Activated CD4-positive, alpha-beta T cell treated with anti-CD3 and anti-CD28 coated beads, Interleukin-2, amount 10 ng/mL, durations not matched to agents 7 days and 5 days (primary cell): ENCODE measurements at regions not wholly inside any gene's neighbourhood (a gene's known extent, or its start where the extent isn't known, plus 50 kb on each side); places are given as distances from the start of the nearest gene placed in this dataset.

Experiments used
- CTCF ChIA-PET: fragments of 350-600 bp; sonication (Branson Sonifier 250); formaldehyde crosslinking; loops from one replicate; lab custom pipeline; 2021; ENCODE audit warnings: antibody characterized with exemption; lab: Charles Lee
- POLR2A ChIA-PET: fragments of 350-600 bp; sonication (Branson Sonifier 250); formaldehyde crosslinking; loops from one replicate; lab custom pipeline; 2021; ENCODE audit warnings: antibody characterized with exemption; lab: Charles Lee
- DNase-seq: peaks from one replicate; pipeline ENCODE4 v3.0.0-alpha.2; 2020
- H3K27ac Mint-ChIP-seq: one replicate; pipeline ENCODE4 v1.8.0; 2021; ENCODE audit warnings: mild to moderate bottlenecking, moderate library complexity, mixed read lengths
- H3K27me3 Mint-ChIP-seq: one replicate; pipeline ENCODE4 v1.8.0; 2021; ENCODE audit warnings: mixed read lengths
- H3K36me3 Mint-ChIP-seq: one replicate; pipeline ENCODE4 v1.8.0; 2021; ENCODE audit warnings: low read depth, mixed read lengths
- H3K4me1 Mint-ChIP-seq: one replicate; pipeline ENCODE4 v1.8.0; 2021; ENCODE audit warnings: mixed read lengths
- H3K4me3 Mint-ChIP-seq: one replicate; pipeline ENCODE4 v1.8.0; 2021; ENCODE audit warnings: mild to moderate bottlenecking, moderate library complexity, mixed read lengths
- H3K9me3 Mint-ChIP-seq: one replicate; pipeline ENCODE4 v1.8.0; 2021; ENCODE audit warnings: mixed read lengths

GRCh38 chr9:107612136-107612535, 122.6 kb upstream of the KLF4 start:
- ChIA-PET POLR2A (no interaction called here), CTCF (no interaction called here)
- H3K36me3 Mint-ChIP-seq, result no peaks in the 10 kb centered on the region
- no peak overlapping the region for H3K27ac Mint-ChIP-seq
- H3K4me3 Mint-ChIP-seq, result no peak overlapping the region
- H3K4me1 Mint-ChIP-seq, result no peaks in the 10 kb centered on the region
- H3K9me3 Mint-ChIP-seq, result no peaks in the 10 kb centered on the region
- no peak for DNase-seq
- H3K27me3 Mint-ChIP-seq, result no peaks in the 10 kb centered on the region

DNA sequence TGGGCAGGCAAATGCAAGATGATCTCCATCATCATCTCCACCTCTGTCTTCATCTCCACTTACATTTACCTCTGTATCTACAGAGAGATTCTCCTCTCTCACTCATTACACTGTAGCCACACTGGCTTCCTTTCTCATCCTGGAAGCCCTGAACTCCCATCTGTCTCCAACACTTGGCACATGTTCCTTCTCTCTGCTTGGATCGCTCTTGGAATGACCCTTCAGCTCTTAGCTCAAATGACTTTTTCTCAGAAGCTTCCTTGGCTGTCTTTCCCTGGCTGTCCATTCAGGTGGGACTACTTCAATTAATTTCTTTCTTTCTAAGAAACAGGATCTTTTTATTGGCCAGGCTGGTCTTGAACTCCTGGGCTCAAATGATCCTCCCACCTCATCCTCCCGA, 120.0 kb upstream of the KLF4 start:
- DNase-seq, result no peak
- H3K4me1 Mint-ChIP-seq, result no peaks in the 10 kb centered on the region
- no peak overlapping the region for H3K27ac Mint-ChIP-seq
- ChIA-PET CTCF (no interaction called here), POLR2A (no interaction called here)
- no peak overlapping the region for H3K4me3 Mint-ChIP-seq
- no peaks in the 10 kb centered on the region for H3K9me3 Mint-ChIP-seq
- no peaks in the 10 kb centered on the region for H3K27me3 Mint-ChIP-seq
- H3K36me3 Mint-ChIP-seq, result no peaks in the 10 kb centered on the region

GRCh38 chr9:107606149-107606790, 116.7 kb upstream of the KLF4 start:
- no peak for DNase-seq
- no peak overlapping the region for H3K27ac Mint-ChIP-seq
- ChIA-PET CTCF (no interaction called here), POLR2A (no interaction called here)
- H3K4me1 Mint-ChIP-seq, result no peaks in the 10 kb centered on the region
- no peaks in the 10 kb centered on the region for H3K36me3 Mint-ChIP-seq
- no peaks in the 10 kb centered on the region for H3K27me3 Mint-ChIP-seq
- no peak overlapping the region for H3K4me3 Mint-ChIP-seq
- no peaks in the 10 kb centered on the region for H3K9me3 Mint-ChIP-seq

DNA sequence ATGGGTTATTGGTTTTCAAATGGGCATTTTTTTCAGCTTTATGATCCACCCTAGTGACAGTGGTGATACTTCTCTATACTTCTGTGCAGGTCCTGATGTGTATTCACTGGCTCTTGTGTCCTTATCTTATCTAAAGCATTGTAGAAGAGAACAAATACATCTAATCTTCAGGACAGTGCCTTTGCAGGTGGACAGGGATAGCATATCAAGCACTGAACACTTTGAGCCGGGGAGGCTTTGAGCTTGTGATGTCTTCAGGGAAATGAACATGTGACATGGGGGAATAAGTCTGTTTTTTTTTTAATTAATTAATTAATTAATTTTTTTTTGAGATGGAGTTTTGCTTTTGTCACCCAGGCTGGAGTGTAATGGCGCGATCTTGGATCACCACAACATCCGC, 115.5 kb upstream of the KLF4 start:
- H3K36me3 Mint-ChIP-seq, result no peaks in the 10 kb centered on the region
- H3K27ac Mint-ChIP-seq, result no peak overlapping the region
- H3K27me3 Mint-ChIP-seq, result no peaks in the 10 kb centered on the region
- DNase-seq, result no peak
- ChIA-PET POLR2A (no interaction called here), CTCF (no interaction called here)
- no peak overlapping the region for H3K4me3 Mint-ChIP-seq
- H3K4me1 Mint-ChIP-seq, result no peaks in the 10 kb centered on the region
- no peaks in the 10 kb centered on the region for H3K9me3 Mint-ChIP-seq

DNA sequence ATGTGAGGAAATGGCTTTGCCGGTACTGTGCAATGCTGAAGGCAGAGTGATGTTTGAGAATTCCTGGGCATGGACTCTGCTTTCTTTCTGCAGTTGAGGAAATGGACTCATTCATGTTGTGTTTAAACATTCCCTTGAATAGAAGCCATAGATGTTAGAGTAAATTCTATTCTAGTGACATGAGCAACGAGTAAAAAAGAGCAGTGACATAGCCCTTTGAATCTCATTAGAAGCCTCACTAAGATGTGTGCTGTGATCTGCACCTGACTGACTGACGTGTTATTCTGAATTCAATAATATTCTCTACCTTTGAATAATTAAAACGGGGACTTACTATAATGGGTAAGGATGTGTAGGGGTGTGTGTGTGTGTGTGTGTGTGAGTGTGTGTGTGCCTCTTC, 113.7 kb upstream of the KLF4 start:
- Mint-ChIP-seq H3K36me3 (no peaks in the 10 kb centered on the region), H3K27ac (no peak overlapping the region), H3K4me1 (no peaks in the 10 kb centered on the region), H3K27me3 (no peaks in the 10 kb centered on the region), H3K4me3 (no peak overlapping the region), H3K9me3 (no peaks in the 10 kb centered on the region)
- CTCF ChIA-PET, result no interaction called here
- POLR2A ChIA-PET, result no interaction called here
- DNase-seq, result no peak

DNA sequence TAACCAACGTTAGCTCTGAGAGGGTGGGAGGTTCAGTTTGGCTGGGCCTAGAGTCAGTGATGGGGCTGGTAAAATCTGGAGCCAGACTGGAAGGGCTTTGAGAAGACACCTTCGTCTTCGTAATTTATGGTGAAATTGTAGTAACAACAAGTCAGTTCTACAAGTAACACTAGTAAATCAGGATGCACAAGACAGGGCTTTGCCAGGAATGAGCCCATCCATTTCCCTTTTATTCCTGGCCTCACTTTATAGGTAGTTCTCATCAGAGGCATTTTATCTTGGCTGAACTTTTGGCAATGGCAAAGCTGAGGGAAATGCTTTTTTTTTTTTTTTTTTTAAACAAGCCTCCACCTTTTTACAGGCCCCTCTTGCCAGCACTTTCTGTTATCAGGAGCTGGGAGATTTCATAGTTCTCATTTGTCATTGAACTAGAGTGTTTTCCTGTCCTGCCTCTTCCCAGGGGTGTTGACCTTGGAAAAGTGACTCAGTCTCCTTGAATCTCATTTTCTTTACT, 110.5 kb upstream of the KLF4 start:
- H3K4me1 Mint-ChIP-seq, result no peaks in the 10 kb centered on the region
- POLR2A ChIA-PET, result no interaction called here
- no peak for DNase-seq
- H3K27me3 Mint-ChIP-seq, result no peaks in the 10 kb centered on the region
- no peak overlapping the region for H3K4me3 Mint-ChIP-seq
- H3K9me3 Mint-ChIP-seq, result no peaks in the 10 kb centered on the region
- H3K27ac Mint-ChIP-seq, result no peak overlapping the region
- CTCF ChIA-PET, result interaction anchor here (0.5 to 0.6 kb wide), 2 partner anchors 22 to 1405 kb away, joined by 3 to 4 read pairs; no protein-coding TSS in a partner anchor
- H3K36me3 Mint-ChIP-seq, result no peaks in the 10 kb centered on the region

GRCh38 chr9:107597743-107598217, 108.2 kb upstream of the KLF4 start:
- no peaks in the 10 kb centered on the region for H3K36me3 Mint-ChIP-seq
- no peaks in the 10 kb centered on the region for H3K9me3 Mint-ChIP-seq
- H3K4me1 Mint-ChIP-seq, result no peaks in the 10 kb centered on the region
- ChIA-PET POLR2A (no interaction called here), CTCF (no interaction called here)
- DNase-seq, result no peak
- no peaks in the 10 kb centered on the region for H3K27me3 Mint-ChIP-seq
- no peak overlapping the region for H3K4me3 Mint-ChIP-seq
- no peak overlapping the region for H3K27ac Mint-ChIP-seq

DNA sequence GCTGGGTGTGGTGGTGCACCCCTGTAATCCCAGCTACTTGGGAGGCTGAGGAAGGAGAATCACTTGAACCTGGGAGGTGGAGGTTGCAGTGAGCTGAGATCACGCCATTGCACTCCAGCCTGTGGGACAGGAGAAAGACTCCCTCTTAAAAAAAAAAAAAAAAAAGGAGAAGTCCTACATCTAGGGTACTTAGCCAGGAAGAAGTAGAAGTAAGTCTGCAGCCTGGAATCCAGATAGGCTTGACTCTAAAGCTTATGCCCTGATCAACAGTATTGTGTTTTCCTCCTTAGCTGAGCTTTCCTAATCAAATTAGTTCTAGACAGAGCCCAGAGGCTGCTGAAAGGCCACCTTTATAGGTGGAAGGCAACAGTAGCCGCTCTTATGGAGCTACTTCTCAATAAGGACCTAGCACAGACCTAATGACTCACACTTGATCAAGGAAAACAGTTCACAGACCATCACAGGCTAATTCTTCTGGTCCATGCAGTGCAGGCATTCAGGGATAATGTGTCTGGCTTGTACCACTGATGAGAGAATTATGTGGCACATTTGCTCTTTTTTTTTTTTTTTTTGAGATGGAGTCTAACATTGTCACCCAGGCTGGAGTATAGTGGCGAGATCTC, 105.5 kb upstream of the KLF4 start:
- CTCF ChIA-PET, result no interaction called here
- Mint-ChIP-seq H3K27me3 (no peaks in the 10 kb centered on the region), H3K9me3 (no peaks in the 10 kb centered on the region), H3K4me3 (no peak overlapping the region), H3K36me3 (no peaks in the 10 kb centered on the region), H3K4me1 (no peaks in the 10 kb centered on the region), H3K27ac (no peak overlapping the region)
- DNase-seq, result no peak
- POLR2A ChIA-PET, result no interaction called here

GRCh38 chr9:107593224-107593870, 103.8 kb upstream of the KLF4 start:
- POLR2A ChIA-PET, result no interaction called here
- Mint-ChIP-seq H3K9me3 (no peaks in the 10 kb centered on the region), H3K27me3 (no peaks in the 10 kb centered on the region), H3K4me3 (no peak overlapping the region), H3K4me1 (no peaks in the 10 kb centered on the region), H3K36me3 (no peaks in the 10 kb centered on the region), H3K27ac (no peak overlapping the region)
- CTCF ChIA-PET, result no interaction called here
- no peak for DNase-seq

GRCh38 chr9:107592424-107592823, 102.9 kb upstream of the KLF4 start:
- H3K4me1 Mint-ChIP-seq, result no peaks in the 10 kb centered on the region
- ChIA-PET POLR2A (no interaction called here), CTCF (no interaction called here)
- H3K36me3 Mint-ChIP-seq, result no peaks in the 10 kb centered on the region
- no peak overlapping the region for H3K27ac Mint-ChIP-seq
- H3K4me3 Mint-ChIP-seq, result no peak overlapping the region
- H3K27me3 Mint-ChIP-seq, result no peaks in the 10 kb centered on the region
- no peaks in the 10 kb centered on the region for H3K9me3 Mint-ChIP-seq
- no peak for DNase-seq

- no peaks in the 10 kb centered on the region for H3K36me3 Mint-ChIP-seq
- no peaks in the 10 kb centered on the region for H3K9me3 Mint-ChIP-seq
- H3K4me3 Mint-ChIP-seq, result no peak overlapping the region
- no peak for DNase-seq
- no peaks in the 10 kb centered on the region for H3K27me3 Mint-ChIP-seq
- CTCF ChIA-PET, result no interaction called here
- POLR2A ChIA-PET, result no interaction called here
- H3K4me1 Mint-ChIP-seq, result no peaks in the 10 kb centered on the region
- H3K27ac Mint-ChIP-seq, result no peak overlapping the region
Measured at GRCh38 chr9:107591781-107592180, 102.2 kb upstream of the KLF4 start.

DNA sequence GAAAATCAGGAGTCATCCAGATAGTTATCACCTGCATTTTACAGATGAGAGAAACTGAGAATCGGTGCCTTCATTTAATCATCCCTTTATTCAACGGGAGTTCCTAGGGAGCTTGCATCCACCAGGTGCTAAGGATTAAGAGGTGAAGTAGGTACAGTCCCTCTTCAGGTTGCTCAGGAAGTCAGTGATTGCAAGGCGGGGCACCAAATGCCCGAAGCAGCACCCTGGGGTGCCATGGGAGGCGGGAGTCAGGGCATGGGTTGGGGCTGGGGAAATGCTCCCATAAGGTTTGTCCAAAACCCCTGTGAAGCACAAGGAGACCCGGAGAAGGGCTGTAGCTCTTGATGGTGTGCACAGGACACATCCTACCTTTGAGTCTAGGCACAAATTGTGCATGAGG, 98.8 kb upstream of the KLF4 start:
- ChIA-PET CTCF (no interaction called here), POLR2A (no interaction called here)
- no peaks in the 10 kb centered on the region for H3K36me3 Mint-ChIP-seq
- H3K27me3 Mint-ChIP-seq, result no peaks in the 10 kb centered on the region
- no peak overlapping the region for H3K4me3 Mint-ChIP-seq
- no peaks in the 10 kb centered on the region for H3K4me1 Mint-ChIP-seq
- DNase-seq, result no peak
- H3K9me3 Mint-ChIP-seq, result no peaks in the 10 kb centered on the region
- no peak overlapping the region for H3K27ac Mint-ChIP-seq

DNA sequence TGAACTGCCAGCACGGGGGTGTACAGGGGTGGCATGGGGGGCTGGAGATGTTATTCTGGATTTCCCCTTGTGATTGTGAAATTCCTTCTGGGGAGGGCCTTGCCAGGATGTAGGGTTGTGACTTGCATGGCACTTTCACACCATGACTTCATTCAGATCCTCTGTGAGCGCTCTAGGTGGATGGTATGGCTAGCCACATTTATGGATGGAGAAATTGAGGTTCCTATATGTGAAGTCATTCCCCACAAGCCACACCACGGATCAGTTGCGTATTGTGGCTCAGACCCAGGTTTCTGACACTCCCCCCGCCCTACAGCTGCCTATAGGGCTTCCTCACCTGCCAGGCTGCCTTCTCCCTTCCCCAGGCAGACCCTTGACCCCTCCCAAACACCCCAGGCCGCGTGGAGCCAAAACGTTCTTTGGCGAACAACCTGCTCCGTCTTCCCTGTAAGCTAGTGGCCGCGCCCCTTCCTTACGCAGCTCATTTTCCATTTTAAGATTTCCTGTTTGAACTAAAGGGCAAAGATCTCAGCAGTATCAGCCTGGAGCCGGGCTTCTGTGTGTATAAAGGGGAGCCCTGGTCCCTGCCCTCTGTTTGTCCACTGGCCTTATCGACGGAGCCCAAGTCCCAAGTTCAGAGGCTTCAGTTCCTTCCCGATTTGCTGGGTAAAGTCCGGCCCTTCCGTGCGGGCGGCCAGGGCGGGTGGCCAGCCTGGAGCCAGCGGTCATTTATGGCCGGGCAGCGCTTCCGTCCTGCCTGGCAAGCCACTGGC, 97.8 kb upstream of the KLF4 start:
- no peaks in the 10 kb centered on the region for H3K36me3 Mint-ChIP-seq
- DNase-seq, result no peak
- no peaks in the 10 kb centered on the region for H3K4me1 Mint-ChIP-seq
- H3K4me3 Mint-ChIP-seq, result no peak overlapping the region
- no peaks in the 10 kb centered on the region for H3K27me3 Mint-ChIP-seq
- ChIA-PET POLR2A (no interaction called here), CTCF (no interaction called here)
- H3K9me3 Mint-ChIP-seq, result no peaks in the 10 kb centered on the region
- no peak overlapping the region for H3K27ac Mint-ChIP-seq
